ENCODE measurements at regions not wholly inside any gene's neighbourhood (a gene's known extent, or its start where the extent isn't known, plus 50 kb on each side); places are given as distances from the start of the nearest gene placed in this dataset.

- no peak for TF ChIP-seq POLR2AphosphoS5 (IDR thresholded peaks at IDR 0.05; ENCODE audit: low read depth, low read length)
- TF ChIP-seq EZH2phosphoT487 (IDR thresholded peaks at IDR 0.05; ENCODE audit: borderline replicate concordance), result no peak
- TF ChIP-seq ZBTB33 (IDR thresholded peaks at IDR 0.05; ENCODE audit: extremely low read depth, insufficient replicate concordance, low read length), result no peak
- TF ChIP-seq MAX (IDR thresholded peaks at IDR 0.05), result no peak
- no peak for TF ChIP-seq CTCF (IDR thresholded peaks at IDR 0.05 in 2 of 3, conservative IDR thresholded peaks at IDR 0.05 in 1 of 3; ENCODE audit: borderline replicate concordance in 1 of 3, insufficient read depth in 1 of 3, low read depth in 2 of 3, low read length in 2 of 3)
Measured at GRCh38 chr4:154927126-154927680, 146.1 kb downstream of the RBM46 start.

Measured in HCT116 (cell line).